GM12892 (cell line): ENCODE measurements at regions not wholly inside any gene's neighbourhood (a gene's known extent, or its start where the extent isn't known, plus 50 kb on each side); places are given as distances from the start of the nearest gene placed in this dataset.
"Not testable (repeated sequence)": the region's sequence is repeated elsewhere in the genome, so short reads cannot be mapped to it uniquely, and the experiment has no call there.

ENCODE experiments used
- DNase-seq: peaks from one replicate; pipeline ENCODE4 v3.0.0; 2011; ENCODE audit not compliant: insufficient read length
- FAIRE-seq: peaks from 2 replicates; lab custom pipeline; 2011; peaks lifted over from hg19 to GRCh38; lab: Jason Lieb, UNC
- POLR2A ChIP-seq: IDR thresholded peaks from 2 replicates; pipeline ENCODE4 v1.6.1; 2011; ENCODE audit warnings: low read depth, low read length, control low read depth
- POLR2AphosphoS5 ChIP-seq: IDR thresholded peaks from 2 replicates; pipeline ENCODE4 v1.6.1; 2011; ENCODE audit warnings: low read depth, low read length, control low read depth
- TAF1 ChIP-seq: IDR thresholded peaks from 2 replicates; pipeline ENCODE4 v1.6.1; 2011; ENCODE audit warnings: low read depth, mild to moderate bottlenecking, control low read depth, low read length, borderline replicate concordance

DNA sequence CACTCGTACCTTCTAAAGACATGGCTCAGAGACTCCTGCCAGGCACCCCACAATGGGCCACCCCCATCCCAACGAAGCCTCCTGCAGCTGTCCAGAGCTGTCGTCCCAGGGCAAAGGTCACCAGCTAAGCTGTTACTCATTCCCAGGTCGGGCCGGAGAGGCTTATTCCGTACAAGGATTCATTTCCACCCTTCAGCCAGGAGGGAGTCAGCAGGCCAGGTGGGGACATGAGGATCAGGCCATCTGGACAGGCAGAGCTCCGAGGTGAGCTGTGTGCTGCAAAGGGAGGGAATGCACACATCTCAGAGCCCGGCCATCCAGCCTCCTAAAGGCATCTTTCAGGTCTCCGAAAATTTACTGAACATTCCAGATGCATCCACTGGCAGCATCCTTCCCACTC, 63.9 kb upstream of the NANOS1 start:
- no peak for DNase-seq
- TF ChIP-seq POLR2AphosphoS5 = no peak
- no peak for TF ChIP-seq POLR2A
- no peak for TF ChIP-seq TAF1
- FAIRE-seq = no peak

- no peak for DNase-seq
Measured at GRCh38 chr10:118966076-118966849, 63.3 kb upstream of the NANOS1 start.

DNA sequence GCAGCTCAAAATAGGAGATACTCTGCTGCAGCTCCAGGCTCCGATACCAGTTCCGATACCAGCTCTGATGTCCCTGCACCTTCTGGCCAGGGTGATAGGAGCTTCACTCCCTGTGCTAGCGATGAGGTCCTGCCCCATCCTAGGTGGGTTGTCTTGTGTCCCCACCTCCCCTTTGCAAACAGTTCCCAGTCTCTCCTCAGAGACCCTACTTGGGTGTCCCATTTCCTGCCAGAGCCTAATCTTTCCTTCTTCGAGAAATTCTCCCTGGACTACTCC, 62.7 kb upstream of the NANOS1 start:
- no peak for FAIRE-seq
- no peak for DNase-seq
- TF ChIP-seq POLR2AphosphoS5 (no peak), TAF1 (no peak), POLR2A (no peak)

More at GRCh38 chr10:118966076-118966849, 63.3 kb upstream of the NANOS1 start:
- no peak for FAIRE-seq
- TF ChIP-seq POLR2AphosphoS5 (no peak), TAF1 (no peak), POLR2A (no peak)

GRCh38 chr10:118967160-118967559, 62.4 kb upstream of the NANOS1 start:
- FAIRE-seq = no peak

DNA sequence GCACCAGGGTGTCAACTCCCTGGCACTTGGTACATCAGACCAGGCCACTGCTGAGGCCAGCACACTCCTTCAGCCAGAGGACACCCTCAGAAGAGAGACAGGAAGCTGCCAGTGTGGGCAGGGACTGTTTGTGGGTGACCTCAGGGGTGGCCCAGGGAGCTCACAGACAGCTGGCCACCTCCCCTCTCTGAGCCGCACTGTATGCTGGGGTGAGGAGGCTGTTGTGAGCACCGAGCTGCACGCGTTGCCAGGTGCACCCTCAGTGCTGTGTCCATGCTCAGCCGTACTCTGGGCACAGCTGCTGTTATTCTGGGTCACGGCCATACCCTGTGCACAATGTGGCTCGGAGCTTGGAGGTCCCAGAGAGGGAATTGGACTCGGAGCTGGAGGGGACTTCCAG, 61.5 kb upstream of the NANOS1 start:
- no peak for FAIRE-seq
- no peak for DNase-seq
- TF ChIP-seq TAF1 = no peak

More at GRCh38 chr10:118967160-118967559, 62.4 kb upstream of the NANOS1 start:
- no peak for DNase-seq
- TF ChIP-seq TAF1 = no peak
- TF ChIP-seq POLR2A = no peak
- no peak for TF ChIP-seq POLR2AphosphoS5

DNA sequence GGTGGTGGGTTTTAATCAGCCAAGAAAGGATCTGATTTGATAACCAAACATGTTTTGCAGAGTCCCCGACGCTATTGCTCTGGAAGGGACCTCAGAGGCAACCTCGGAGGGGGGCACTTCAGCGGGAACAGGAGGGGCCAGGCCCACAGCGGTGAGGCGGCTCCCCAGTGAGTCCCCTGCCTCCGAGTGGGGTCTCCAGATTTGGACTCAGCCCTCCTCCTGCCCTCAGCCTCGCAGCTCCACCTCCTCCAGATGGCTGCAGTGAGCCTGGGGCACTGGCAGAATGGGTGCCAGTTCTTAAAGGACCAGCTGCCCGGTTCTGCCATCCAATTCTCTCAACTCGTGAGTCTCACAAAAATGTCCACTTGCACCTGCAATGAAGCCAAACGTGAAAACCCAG, 61.0 kb upstream of the NANOS1 start:
- FAIRE-seq = no peak
- no peak for TF ChIP-seq POLR2AphosphoS5
- no peak for TF ChIP-seq TAF1
- TF ChIP-seq POLR2A = no peak
- DNase-seq = no peak

- TF ChIP-seq POLR2AphosphoS5 = no peak
- no peak for TF ChIP-seq POLR2A
- TF ChIP-seq TAF1 = no peak
- DNase-seq (no peak), FAIRE-seq (no peak)
Measured at GRCh38 chr10:118969014-118969413, 60.5 kb upstream of the NANOS1 start.

DNA sequence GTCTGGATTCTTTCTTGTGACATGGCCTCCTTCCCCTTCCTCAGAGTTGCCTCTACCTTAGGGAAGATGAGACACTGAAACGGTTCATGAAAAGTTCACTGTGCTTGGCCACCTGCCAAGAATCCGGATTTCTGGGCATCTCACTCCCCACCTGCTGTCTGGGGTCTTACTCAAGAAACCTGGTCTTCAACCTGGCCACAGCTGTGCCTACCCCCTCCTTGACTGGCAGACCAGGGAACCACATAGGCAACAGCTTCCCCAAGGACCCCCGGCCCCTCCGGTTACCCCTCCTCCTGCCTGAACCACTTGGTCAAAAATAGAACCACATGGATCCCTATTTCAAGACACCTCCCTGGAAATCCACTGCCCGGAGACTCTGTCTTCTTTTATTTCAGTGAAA, 58.7 kb upstream of the NANOS1 start:
- FAIRE-seq (no peak), DNase-seq (no peak)
- no peak for TF ChIP-seq POLR2A
- TF ChIP-seq POLR2AphosphoS5 = no peak
- TF ChIP-seq TAF1 = no peak

DNA sequence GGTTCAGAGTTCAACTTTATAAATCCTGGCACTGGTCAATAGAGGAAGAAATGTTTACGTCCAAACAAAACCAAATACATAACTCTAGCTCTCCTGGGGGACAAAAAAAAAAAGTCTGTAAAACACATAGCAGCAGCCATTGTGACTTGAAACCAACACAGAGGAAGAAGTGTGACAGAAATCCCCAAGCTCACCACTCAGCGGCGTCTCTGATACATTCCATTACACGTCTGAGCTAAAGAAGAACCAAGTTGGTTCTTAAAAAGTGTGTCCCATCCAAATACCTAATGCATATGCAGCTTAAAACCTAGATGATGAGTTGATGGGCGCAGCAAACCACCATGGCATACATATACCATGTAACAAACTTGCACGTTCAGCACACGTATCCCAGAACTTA, 58.3 kb upstream of the NANOS1 start:
- no peak for DNase-seq
- no peak for TF ChIP-seq TAF1
- TF ChIP-seq POLR2AphosphoS5 = no peak
- no peak for TF ChIP-seq POLR2A
- peak; percentile 33 for FAIRE-seq

GRCh38 chr10:118971876-118972275, 57.6 kb upstream of the NANOS1 start:
- TF ChIP-seq POLR2A = no peak
- no peak for TF ChIP-seq POLR2AphosphoS5
- TF ChIP-seq TAF1 = no peak
- FAIRE-seq (no peak), DNase-seq (no peak)

GRCh38 chr10:118973744-118974143, 55.8 kb upstream of the NANOS1 start:
- DNase-seq (no peak), FAIRE-seq (no peak)
- no peak for TF ChIP-seq TAF1
- TF ChIP-seq POLR2AphosphoS5 = no peak
- TF ChIP-seq POLR2A = no peak

GRCh38 chr10:118974951-118975350, 54.6 kb upstream of the NANOS1 start:
- no peak for FAIRE-seq
- no peak for TF ChIP-seq POLR2AphosphoS5
- no peak for TF ChIP-seq POLR2A
- no peak for TF ChIP-seq TAF1
- no peak for DNase-seq

- not testable (repeated sequence) for DNase-seq, FAIRE-seq
Measured at GRCh38 chr10:118976219-118976618, 53.3 kb upstream of the NANOS1 start.
